Liver (tissue), 8 donors: ENCODE measurements at regions not wholly inside any gene's neighbourhood (a gene's known extent, or its start where the extent isn't known, plus 50 kb on each side); places are given as distances from the start of the nearest gene placed in this dataset.

Experiments used
- DNase-seq: peaks from one replicate; pipeline ENCODE4 v3.0.0-alpha.2; 2017; ENCODE audit warnings: low spot score
- H3K27ac ChIP-seq, 2 donors: one replicate each; pipeline ENCODE4 v1.7.0; 2013; ENCODE audit warnings: inconsistent platforms in 2 of 2, low read length in 2 of 2, control low read depth in 1 of 2, low read depth in 1 of 2, mild to moderate bottlenecking in 1 of 2
- H3K27me3 ChIP-seq, 4 donors: one replicate each; pipeline versions ENCODE4 v1.6.1 to v1.7.0; 2013; ENCODE audit warnings: low read length in 3 of 4, inconsistent platforms in 1 of 4, mild to moderate bottlenecking in 1 of 4, moderate library complexity in 1 of 4; ENCODE audit not compliant: control insufficient read depth in 4 of 4, insufficient read depth in 4 of 4
- H3K36me3 ChIP-seq, 4 donors: one replicate each; pipeline versions ENCODE4 v1.6.1 to v1.7.0; 2013; ENCODE audit warnings: low read length in 3 of 4, mild to moderate bottlenecking in 3 of 4, low read depth in 1 of 4, moderate library complexity in 1 of 4; ENCODE audit not compliant: control insufficient read depth in 4 of 4, insufficient read depth in 3 of 4
- H3K4me1 ChIP-seq, 4 donors: one replicate each; pipeline versions ENCODE4 v1.6.1 to v1.7.0; 2013; ENCODE audit warnings: low read length in 3 of 4, mild to moderate bottlenecking in 3 of 4, moderate library complexity in 1 of 4; ENCODE audit not compliant: control insufficient read depth in 4 of 4, insufficient read depth in 4 of 4
- H3K4me3 ChIP-seq, 3 donors: one replicate each; pipeline versions ENCODE4 v1.6.1 to v1.7.0; 2013; ENCODE audit warnings: low read length in 3 of 3, control low read depth in 1 of 3, low read depth in 1 of 3, mild to moderate bottlenecking in 1 of 3
- H3K9ac ChIP-seq, 2 donors: one replicate each; pipeline ENCODE4 v1.7.0; 2013; ENCODE audit warnings: low read length in 2 of 2, mild to moderate bottlenecking in 2 of 2, moderate library complexity in 2 of 2, control low read depth in 1 of 2, low read depth in 1 of 2
- H3K9me3 ChIP-seq, 4 donors: one replicate each; pipeline versions ENCODE4 v1.6.1 to v1.7.0; 2013; ENCODE audit warnings: low read length in 3 of 4; ENCODE audit not compliant: control insufficient read depth in 4 of 4
- EGR1 ChIP-seq, 2 donors: IDR thresholded peaks; 2 replicates each; pipeline ENCODE4 v1.6.1; 2016 to 2018; ENCODE audit warnings: antibody characterized with exemption in 2 of 2, low read depth in 2 of 2
- FOXA1 ChIP-seq: IDR thresholded peaks from 2 replicates; pipeline ENCODE4 v1.6.1; 2016; ENCODE audit warnings: antibody characterized with exemption
- FOXA2 ChIP-seq: IDR thresholded peaks from 2 replicates; pipeline ENCODE4 v1.6.1; 2016; ENCODE audit warnings: antibody characterized with exemption
- GABPA ChIP-seq, 2 donors: IDR thresholded peaks in 1 of 2; conservative IDR thresholded peaks in 1 of 2; 2 replicates each; pipeline ENCODE4 v1.6.1; 2016; ENCODE audit warnings: antibody characterized with exemption in 2 of 2, mild to moderate bottlenecking in 1 of 2, moderate library complexity in 1 of 2
- HNF4A ChIP-seq, 2 donors: conservative IDR thresholded peaks; 2 replicates each; pipeline ENCODE4 v1.6.1; 2016; ENCODE audit warnings: antibody characterized with exemption in 2 of 2, mild to moderate bottlenecking in 2 of 2
- HNF4G ChIP-seq: IDR thresholded peaks from 2 replicates; pipeline ENCODE4 v1.6.1; 2016; ENCODE audit warnings: antibody characterized with exemption
- JUND ChIP-seq, 2 donors: IDR thresholded peaks; 2 replicates each; pipeline ENCODE4 v1.6.1; 2016; ENCODE audit warnings: antibody characterized with exemption in 2 of 2
- NR2F2 ChIP-seq: IDR thresholded peaks from 2 replicates; pipeline ENCODE4 v1.6.1; 2016; ENCODE audit warnings: antibody characterized with exemption
- RAD21 ChIP-seq, 2 donors: IDR thresholded peaks; 2 replicates each; pipeline ENCODE4 v1.6.1; 2016; ENCODE audit warnings: antibody characterized with exemption in 2 of 2, mild to moderate bottlenecking in 2 of 2
- REST ChIP-seq: IDR thresholded peaks from 2 replicates; pipeline ENCODE4 v1.6.1; 2016; ENCODE audit warnings: antibody characterized with exemption, mild to moderate bottlenecking
- RXRA ChIP-seq, 2 donors: IDR thresholded peaks; 2 replicates each; pipeline ENCODE4 v1.6.1; 2017 to 2018; ENCODE audit warnings: antibody characterized with exemption in 2 of 2, mild to moderate bottlenecking in 1 of 2
- SP1 ChIP-seq: IDR thresholded peaks from 2 replicates; pipeline ENCODE4 v1.6.1; 2018; ENCODE audit warnings: antibody characterized with exemption, mild to moderate bottlenecking
- TAF1 ChIP-seq: conservative IDR thresholded peaks from 2 replicates; pipeline ENCODE4 v1.6.1; 2016; ENCODE audit warnings: antibody characterized with exemption, mild to moderate bottlenecking
- YY1 ChIP-seq: IDR thresholded peaks from 2 replicates; pipeline ENCODE4 v1.6.1; 2016; ENCODE audit warnings: antibody characterized with exemption, mild to moderate bottlenecking
- WGBS: extraction: QIAGEN DNeasy Blood & Tissue Kit; methylation state at CpG from one replicate; pipeline ENCODE4 v1.1.7; 2013; 5-methylcytosine and 5-hydroxymethylcytosine counted together
- TF ChIP-seq, protein P1 (sequence below): IDR thresholded peaks from 2 replicates; pipeline ENCODE4 v1.6.1; 2016; ENCODE audit warnings: antibody characterized with exemption
- TF ChIP-seq, protein P2 (sequence below): IDR thresholded peaks from 2 replicates; pipeline ENCODE4 v1.6.1; 2016; ENCODE audit warnings: antibody characterized with exemption
- TF ChIP-seq, protein P3 (sequence below): IDR thresholded peaks from 2 replicates; pipeline ENCODE4 v1.6.1; 2016; ENCODE audit warnings: antibody characterized with exemption
- TF ChIP-seq, protein P4 (sequence below): fragments of 150-350 bp; IDR thresholded peaks from 2 replicates; pipeline ENCODE4 v1.5.1; 2017; ENCODE audit warnings: improper control_type of control experiment, low read depth, low read length; ENCODE audit not compliant: missing input control
- donor health status: healthy.
- donor health status: healthy.
- donor health status: healthy.
- donor health status: healthy.
- donor health status: healthy.

DNA sequence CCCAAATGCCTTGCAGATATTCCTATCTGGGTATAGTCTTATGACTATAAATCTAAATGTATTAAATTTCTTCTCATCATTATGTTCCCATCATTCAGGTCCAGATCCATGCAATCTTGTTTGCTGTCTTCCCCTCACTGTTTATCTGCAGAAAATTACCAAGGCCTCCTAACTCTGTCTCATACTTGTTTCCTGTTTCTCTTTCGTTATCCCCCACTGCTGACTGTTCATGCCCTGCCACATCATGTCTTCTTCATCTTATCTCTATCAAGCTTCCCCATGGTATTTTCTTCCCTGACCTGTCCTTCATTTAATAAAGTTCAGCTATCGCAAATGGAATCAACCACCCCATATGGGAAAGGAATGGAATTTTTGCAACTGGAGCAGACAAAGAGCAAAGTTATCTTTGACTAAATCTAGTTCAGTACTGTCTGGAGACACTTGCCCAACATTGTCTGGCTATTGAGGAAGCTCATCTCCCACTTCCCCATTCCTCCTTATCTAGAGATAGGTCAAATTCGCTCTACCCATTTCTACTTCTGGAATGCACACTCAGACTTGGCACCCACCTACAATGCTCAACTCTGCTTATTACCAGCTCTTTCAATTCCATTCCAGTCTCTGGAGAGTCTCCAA is 1358.1 kb downstream of the EFNB2 start:
- Histone ChIP-seq H3K4me1 (no peaks in the 10 kb centered on the region), H3K27ac (no peak overlapping the region), H3K27me3 (peaks cover 0 to 2% (median 0%) of the 10 kb centered on the region in 4 donors), H3K9ac (no peak overlapping the region), H3K36me3 (no peaks in the 10 kb centered on the region), H3K9me3 (no peaks in the 10 kb centered on the region), H3K4me3 (no peak overlapping the region)
- DNase-seq, result no peak
- TF ChIP-seq, protein P1, sequence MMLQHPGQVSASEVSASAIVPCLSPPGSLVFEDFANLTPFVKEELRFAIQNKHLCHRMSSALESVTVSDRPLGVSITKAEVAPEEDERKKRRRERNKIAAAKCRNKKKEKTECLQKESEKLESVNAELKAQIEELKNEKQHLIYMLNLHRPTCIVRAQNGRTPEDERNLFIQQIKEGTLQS, result no peak
- TF ChIP-seq HNF4G (no peak), FOXA2 (no peak), GABPA (IDR thresholded peaks at IDR 0.05 in 1 of 2, conservative IDR thresholded peaks at IDR 0.05 in 1 of 2) (no peak), RXRA (IDR thresholded peaks at IDR 0.05) (no peak), JUND (IDR thresholded peaks at IDR 0.05) (no peak), TAF1 (no peak), NR2F2 (no peak), YY1 (no peak), RAD21 (IDR thresholded peaks at IDR 0.05) (no peak), FOXA1 (no peak), SP1 (no peak), HNF4A (conservative IDR thresholded peaks at IDR 0.05) (no peak)
- TF ChIP-seq, protein P2, sequence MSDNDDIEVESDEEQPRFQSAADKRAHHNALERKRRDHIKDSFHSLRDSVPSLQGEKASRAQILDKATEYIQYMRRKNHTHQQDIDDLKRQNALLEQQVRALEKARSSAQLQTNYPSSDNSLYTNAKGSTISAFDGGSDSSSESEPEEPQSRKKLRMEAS, result no peak
- TF ChIP-seq, protein P3, sequence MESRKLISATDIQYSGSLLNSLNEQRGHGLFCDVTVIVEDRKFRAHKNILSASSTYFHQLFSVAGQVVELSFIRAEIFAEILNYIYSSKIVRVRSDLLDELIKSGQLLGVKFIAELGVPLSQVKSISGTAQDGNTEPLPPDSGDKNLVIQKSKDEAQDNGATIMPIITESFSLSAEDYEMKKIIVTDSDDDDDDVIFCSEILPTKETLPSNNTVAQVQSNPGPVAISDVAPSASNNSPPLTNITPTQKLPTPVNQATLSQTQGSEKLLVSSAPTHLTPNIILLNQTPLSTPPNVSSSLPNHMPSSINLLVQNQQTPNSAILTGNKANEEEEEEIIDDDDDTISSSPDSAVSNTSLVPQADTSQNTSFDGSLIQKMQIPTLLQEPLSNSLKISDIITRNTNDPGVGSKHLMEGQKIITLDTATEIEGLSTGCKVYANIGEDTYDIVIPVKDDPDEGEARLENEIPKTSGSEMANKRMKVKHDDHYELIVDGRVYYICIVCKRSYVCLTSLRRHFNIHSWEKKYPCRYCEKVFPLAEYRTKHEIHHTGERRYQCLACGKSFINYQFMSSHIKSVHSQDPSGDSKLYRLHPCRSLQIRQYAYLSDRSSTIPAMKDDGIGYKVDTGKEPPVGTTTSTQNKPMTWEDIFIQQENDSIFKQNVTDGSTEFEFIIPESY, result no peak
- TF ChIP-seq, protein P4, sequence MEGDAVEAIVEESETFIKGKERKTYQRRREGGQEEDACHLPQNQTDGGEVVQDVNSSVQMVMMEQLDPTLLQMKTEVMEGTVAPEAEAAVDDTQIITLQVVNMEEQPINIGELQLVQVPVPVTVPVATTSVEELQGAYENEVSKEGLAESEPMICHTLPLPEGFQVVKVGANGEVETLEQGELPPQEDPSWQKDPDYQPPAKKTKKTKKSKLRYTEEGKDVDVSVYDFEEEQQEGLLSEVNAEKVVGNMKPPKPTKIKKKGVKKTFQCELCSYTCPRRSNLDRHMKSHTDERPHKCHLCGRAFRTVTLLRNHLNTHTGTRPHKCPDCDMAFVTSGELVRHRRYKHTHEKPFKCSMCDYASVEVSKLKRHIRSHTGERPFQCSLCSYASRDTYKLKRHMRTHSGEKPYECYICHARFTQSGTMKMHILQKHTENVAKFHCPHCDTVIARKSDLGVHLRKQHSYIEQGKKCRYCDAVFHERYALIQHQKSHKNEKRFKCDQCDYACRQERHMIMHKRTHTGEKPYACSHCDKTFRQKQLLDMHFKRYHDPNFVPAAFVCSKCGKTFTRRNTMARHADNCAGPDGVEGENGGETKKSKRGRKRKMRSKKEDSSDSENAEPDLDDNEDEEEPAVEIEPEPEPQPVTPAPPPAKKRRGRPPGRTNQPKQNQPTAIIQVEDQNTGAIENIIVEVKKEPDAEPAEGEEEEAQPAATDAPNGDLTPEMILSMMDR, result no peak
- WGBS, result 66% methylated on average over 3 of the region's 3 CpGs

GRCh38 chr13:105170438-105170837 is 1365.0 kb downstream of the EFNB2 start:
- Histone ChIP-seq H3K36me3 (no peaks in the 10 kb centered on the region), H3K9me3 (peaks cover 0 to 4% (median 2%) of the 10 kb centered on the region in 4 donors), H3K4me3 (no peak overlapping the region), H3K9ac (no peak overlapping the region), H3K27ac (no peak overlapping the region), H3K27me3 (no peaks in the 10 kb centered on the region), H3K4me1 (no peaks in the 10 kb centered on the region)
- no peak for DNase-seq
- TF ChIP-seq FOXA1 (no peak), RAD21 (IDR thresholded peaks at IDR 0.05) (no peak), RXRA (IDR thresholded peaks at IDR 0.05) (no peak), NR2F2 (no peak), EGR1 (IDR thresholded peaks at IDR 0.05; ENCODE audit: low read depth in 2 of 2) (no peak), GABPA (IDR thresholded peaks at IDR 0.05 in 1 of 2, conservative IDR thresholded peaks at IDR 0.05 in 1 of 2) (no peak), FOXA2 (no peak), HNF4G (no peak), REST (no peak), TAF1 (no peak), YY1 (no peak), HNF4A (conservative IDR thresholded peaks at IDR 0.05) (no peak), JUND (IDR thresholded peaks at IDR 0.05) (no peak), SP1 (no peak)
- TF ChIP-seq, protein P3, result no peak
- TF ChIP-seq, protein P1, result no peak
- TF ChIP-seq, protein P2, result no peak
